WTC11 (cell line): ENCODE measurements at regions not wholly inside any gene's neighbourhood (a gene's known extent, or its start where the extent isn't known, plus 50 kb on each side); places are given as distances from the start of the nearest gene placed in this dataset.

ENCODE experiments used
- CTCF ChIP-seq: fragments of 200-600 bp; IDR thresholded peaks from 2 replicates; pipeline ENCODE4 v1.8.0; 2022; ENCODE audit warnings: antibody characterized with exemption
- FOXK1 ChIP-seq: sonication (generic); formaldehyde crosslinking; IDR thresholded peaks from 2 replicates; pipeline ENCODE4 v1.8.0; 2022; ENCODE audit warnings: mild to moderate bottlenecking, moderate library complexity, missing genetic modification reagents
- MXD4 ChIP-seq: fragments of 250-450 bp; sonication (Bioruptor Pico); IDR thresholded peaks from 2 replicates; pipeline ENCODE4 v1.8.0; 2021; ENCODE audit warnings: mild to moderate bottlenecking, moderate library complexity, borderline replicate concordance
- USF1 ChIP-seq: sonication (generic); formaldehyde crosslinking; IDR thresholded peaks from 2 replicates; pipeline ENCODE4 v1.8.0; 2022; ENCODE audit warnings: mild to moderate bottlenecking, missing genetic modification reagents

- TF ChIP-seq CTCF, result no peak
- no peak for TF ChIP-seq USF1 (CRISPR knock-in tag)
- no peak for TF ChIP-seq FOXK1 (CRISPR knock-in tag)
- TF ChIP-seq MXD4 (CRISPR knock-in tag), result no peak
Observed at GRCh38 chr1:224541072-224541790, 74.9 kb upstream of the CNIH3 start.
